Peyer's patch (tissue), 4 donors: ENCODE measurements at regions not wholly inside any gene's neighbourhood (a gene's known extent, or its start where the extent isn't known, plus 50 kb on each side); places are given as distances from the start of the nearest gene placed in this dataset.

Source experiments
- DNase-seq, 3 donors: peaks; one replicate each; pipeline ENCODE4 v3.0.0-alpha.2; 2017 to 2019
- H3K27ac ChIP-seq, 4 donors: fragments of 200-600 bp; sonication (generic); one replicate each; pipeline ENCODE4 v1.5.1; 2016 to 2019
- H3K27me3 ChIP-seq, 2 donors: fragments of 200-600 bp; sonication (generic); one replicate each; pipeline ENCODE4 v1.5.1; 2019
- H3K36me3 ChIP-seq, 3 donors: fragments of 200-600 bp; sonication (generic); one replicate each; pipeline ENCODE4 v1.5.1; 2016 to 2019
- H3K4me1 ChIP-seq, 4 donors: fragments of 200-600 bp; sonication (generic); one replicate each; pipeline ENCODE4 v1.5.1; 2016 to 2019
- H3K4me3 ChIP-seq, 4 donors: fragments of 200-600 bp; sonication (generic); 1 replicate in 3 of 4; 2 replicates in 1 of 4; pipeline ENCODE4 v1.5.1; 2016 to 2019; ENCODE audit warnings: mild to moderate bottlenecking in 1 of 4
- H3K9me3 ChIP-seq, 4 donors: fragments of 200-600 bp; sonication (generic); one replicate each; pipeline ENCODE4 v1.5.1; 2016 to 2019; ENCODE audit warnings: mild to moderate bottlenecking in 1 of 4
- CTCF ChIP-seq, 6 experiments: fragments of 450-650 bp in 4 of 6; fragments of 200-600 bp in 2 of 6; sonication (generic) in 1 of 6; IDR thresholded peaks; one replicate each; pipeline ENCODE4 v1.5.1; 2017 to 2019; ENCODE audit warnings: antibody characterized with exemption in 6 of 6, mild to moderate bottlenecking in 3 of 6, moderate library complexity in 1 of 6
- POLR2A ChIP-seq, 2 donors: fragments of 450-650 bp; IDR thresholded peaks; one replicate each; pipeline ENCODE4 v1.5.1; 2017; ENCODE audit warnings: antibody characterized with exemption in 2 of 2, mild to moderate bottlenecking in 2 of 2, moderate library complexity in 2 of 2

- Histone ChIP-seq H3K27me3 (no peaks in the 10 kb centered on the region), H3K4me1 (no peaks in the 10 kb centered on the region), H3K36me3 (no peaks in the 10 kb centered on the region), H3K9me3 (no peaks in the 10 kb centered on the region), H3K4me3 (no peak overlapping the region), H3K27ac (no peak overlapping the region)
- no peak for DNase-seq
- no peak for TF ChIP-seq POLR2A (IDR thresholded peaks at IDR 0.05)
- TF ChIP-seq CTCF (IDR thresholded peaks at IDR 0.05): no peak
Measured at GRCh38 chr12:130100634-130101362, 61.5 kb upstream of the FZD10 start.

- H3K27ac ChIP-seq: no peak overlapping the region
- no peak for DNase-seq
- H3K27me3 ChIP-seq: no peaks in the 10 kb centered on the region
Measured at GRCh38 chr12:130101370-130101769, 60.9 kb upstream of the FZD10 start.

GRCh38 chr12:130102266-130102665 lies 60.0 kb upstream of the FZD10 start:
- H3K36me3 ChIP-seq: no peaks in the 10 kb centered on the region
- no peak for DNase-seq
- no peak for TF ChIP-seq POLR2A (IDR thresholded peaks at IDR 0.05)
- no peak for TF ChIP-seq CTCF (IDR thresholded peaks at IDR 0.05)
- H3K4me3 ChIP-seq: no peak overlapping the region
- H3K9me3 ChIP-seq: no peaks in the 10 kb centered on the region
- no peaks in the 10 kb centered on the region for H3K27me3 ChIP-seq
- H3K4me1 ChIP-seq: no peaks in the 10 kb centered on the region
- no peak overlapping the region for H3K27ac ChIP-seq

More at GRCh38 chr12:130101370-130101769, 60.9 kb upstream of the FZD10 start:
- no peaks in the 10 kb centered on the region for H3K4me1 ChIP-seq
- no peaks in the 10 kb centered on the region for H3K36me3 ChIP-seq
- H3K4me3 ChIP-seq: no peak overlapping the region
- no peaks in the 10 kb centered on the region for H3K9me3 ChIP-seq
- TF ChIP-seq POLR2A (IDR thresholded peaks at IDR 0.05) (no peak), CTCF (IDR thresholded peaks at IDR 0.05) (no peak)

GRCh38 chr12:130104571-130105106 lies 57.6 kb upstream of the FZD10 start:
- Histone ChIP-seq H3K9me3 (no peaks in the 10 kb centered on the region), H3K4me1 (no peaks in the 10 kb centered on the region), H3K36me3 (no peaks in the 10 kb centered on the region), H3K27ac (no peak overlapping the region), H3K4me3 (no peak overlapping the region), H3K27me3 (no peaks in the 10 kb centered on the region)
- DNase-seq: no peak
- TF ChIP-seq CTCF (IDR thresholded peaks at IDR 0.05) (no peak), POLR2A (IDR thresholded peaks at IDR 0.05) (no peak)

GRCh38 chr12:130109062-130109945 lies 53.0 kb upstream of the FZD10 start:
- Histone ChIP-seq H3K36me3 (no peaks in the 10 kb centered on the region), H3K27ac (no peak overlapping the region), H3K9me3 (no peaks in the 10 kb centered on the region), H3K4me1 (no peaks in the 10 kb centered on the region), H3K27me3 (no peaks in the 10 kb centered on the region), H3K4me3 (no peak overlapping the region)
- TF ChIP-seq POLR2A (IDR thresholded peaks at IDR 0.05) (no peak), CTCF (IDR thresholded peaks at IDR 0.05) (no peak)
- no peak for DNase-seq
